H9 (cell line): ENCODE measurements at regions not wholly inside any gene's neighbourhood (a gene's known extent, or its start where the extent isn't known, plus 50 kb on each side); places are given as distances from the start of the nearest gene placed in this dataset.

Experiments used
- DNase-seq: peaks from one replicate; pipeline ENCODE4 v3.0.0-alpha.2; 2017
- H2AFZ ChIP-seq: one replicate; pipeline ENCODE4 v1.6.1; 2013; ENCODE audit warnings: mild to moderate bottlenecking, low read length, control low read depth, moderate library complexity
- H2AK5ac ChIP-seq: 2 replicates; pipeline ENCODE4 v1.6.1; 2013; ENCODE audit warnings: low read length, control low read depth, mixed read lengths; ENCODE audit not compliant: insufficient read length
- H2BK120ac ChIP-seq: one replicate; pipeline ENCODE4 v1.6.1; 2013; ENCODE audit warnings: low read depth, mild to moderate bottlenecking, low read length, control low read depth, inconsistent platforms; ENCODE audit not compliant: poor library complexity, severe bottlenecking
- H2BK12ac ChIP-seq: 2 replicates; pipeline ENCODE4 v1.6.1; 2013; ENCODE audit warnings: low read length, control low read depth, mixed read lengths, low read depth; ENCODE audit not compliant: insufficient read length
- H2BK15ac ChIP-seq: 2 replicates; pipeline ENCODE4 v1.6.1; 2013; ENCODE audit warnings: low read depth, low read length, control low read depth
- H2BK20ac ChIP-seq: one replicate; pipeline ENCODE4 v1.6.1; 2013; ENCODE audit warnings: low read depth, mild to moderate bottlenecking, low read length, control low read depth, inconsistent platforms; ENCODE audit not compliant: poor library complexity, severe bottlenecking
- H2BK5ac ChIP-seq: 2 replicates; pipeline ENCODE4 v1.6.1; 2013; ENCODE audit warnings: low read length, control low read depth, mixed read lengths; ENCODE audit not compliant: insufficient read length
- H3K14ac ChIP-seq: 2 replicates; pipeline ENCODE4 v1.6.1; 2013; ENCODE audit warnings: low read length, control low read depth; ENCODE audit not compliant: insufficient read depth
- H3K18ac ChIP-seq: 2 replicates; pipeline ENCODE4 v1.6.1; 2013; ENCODE audit warnings: low read depth, mild to moderate bottlenecking, mixed read lengths, low read length, control low read depth; ENCODE audit not compliant: insufficient read length
- H3K23ac ChIP-seq: 2 replicates; pipeline ENCODE4 v1.6.1; 2013; ENCODE audit warnings: low read length, control low read depth, mixed read lengths, low read depth; ENCODE audit not compliant: insufficient read length
- H3K23me2 ChIP-seq: 2 replicates; pipeline ENCODE4 v1.6.1; 2013; ENCODE audit warnings: low read depth, mild to moderate bottlenecking, mixed read lengths, low read length, control low read depth; ENCODE audit not compliant: insufficient read length, poor library complexity, severe bottlenecking
- H3K27ac ChIP-seq: 2 replicates; pipeline ENCODE4 v1.5.1; 2013; ENCODE audit warnings: low read length, control low read depth, mixed read lengths, low read depth; ENCODE audit not compliant: insufficient read length
- H3K27me3 ChIP-seq: 2 replicates; pipeline ENCODE4 v1.6.1; 2013; ENCODE audit warnings: low read length, control low read depth, inconsistent platforms; ENCODE audit not compliant: insufficient read depth
- H3K4ac ChIP-seq: 2 replicates; pipeline ENCODE4 v1.6.1; 2013; ENCODE audit warnings: low read depth, mild to moderate bottlenecking, control low read depth, inconsistent platforms, low read length, moderate library complexity
- H3K4me1 ChIP-seq: 2 replicates; pipeline ENCODE4 v1.6.1; 2013; ENCODE audit warnings: low read length, control low read depth, inconsistent platforms; ENCODE audit not compliant: insufficient read depth
- H3K4me2 ChIP-seq: 2 replicates; pipeline ENCODE4 v1.6.1; 2013; ENCODE audit warnings: low read length, control low read depth, mixed read lengths; ENCODE audit not compliant: insufficient read length, insufficient read depth
- H3K56ac ChIP-seq: 2 replicates; pipeline ENCODE4 v1.6.1; 2013; ENCODE audit warnings: low read depth, mild to moderate bottlenecking, mixed read lengths, low read length, control low read depth; ENCODE audit not compliant: insufficient read length
- H3K79me1 ChIP-seq: 2 replicates; pipeline ENCODE4 v1.6.1; 2013; ENCODE audit warnings: low read depth, mild to moderate bottlenecking, moderate library complexity, low read length, control low read depth, inconsistent platforms; ENCODE audit not compliant: insufficient read depth, poor library complexity, severe bottlenecking
- H3K79me2 ChIP-seq: 2 replicates; pipeline ENCODE4 v1.6.1; 2013; ENCODE audit warnings: low read length, control low read depth, inconsistent platforms; ENCODE audit not compliant: insufficient read depth
- H3K9ac ChIP-seq: 2 replicates; pipeline ENCODE4 v1.6.1; 2013; ENCODE audit warnings: low read length, control low read depth, mixed read lengths; ENCODE audit not compliant: insufficient read length; ENCODE audit errors: extremely low read depth
- H3K9me3 ChIP-seq: one replicate; pipeline ENCODE4 v1.6.1; 2013; ENCODE audit warnings: low read depth, low read length, inconsistent platforms; ENCODE audit not compliant: control insufficient read depth
- H3T11ph ChIP-seq: one replicate; pipeline ENCODE4 v1.6.1; 2013; ENCODE audit warnings: mild to moderate bottlenecking, low read length, control low read depth, inconsistent platforms
- H4K20me1 ChIP-seq: one replicate; pipeline ENCODE4 v1.6.1; 2013; ENCODE audit not compliant: control insufficient read depth, insufficient read length, insufficient read depth
- H4K5ac ChIP-seq: 2 replicates; pipeline ENCODE4 v1.6.1; 2013; ENCODE audit warnings: low read depth, mild to moderate bottlenecking, mixed read lengths, low read length, control low read depth; ENCODE audit not compliant: insufficient read length
- H4K8ac ChIP-seq: replicated peaks from 2 replicates; pipeline ENCODE4 v1.6.1; 2013; ENCODE audit warnings: low read length, control low read depth, mixed read lengths, low read depth; ENCODE audit not compliant: insufficient read length
- H4K91ac ChIP-seq: 2 replicates; pipeline ENCODE4 v1.6.1; 2013; ENCODE audit warnings: low read depth, mild to moderate bottlenecking, moderate library complexity, mixed read lengths, low read length, control low read depth; ENCODE audit not compliant: insufficient read length
- H3K27ac Mint-ChIP-seq, 3 experiments: 2 replicates in 2 of 3; 3 replicates in 1 of 3; pipeline ENCODE4 v1.8.0; 2020 to 2021; ENCODE audit warnings: mixed read lengths in 3 of 3, mild to moderate bottlenecking in 1 of 3, moderate library complexity in 1 of 3
- H3K27me3 Mint-ChIP-seq: 2 replicates; pipeline ENCODE4 v1.8.0; 2021; ENCODE audit warnings: low read depth, mild to moderate bottlenecking, moderate library complexity, mixed read lengths
- H3K36me3 Mint-ChIP-seq, 3 experiments: 2 replicates in 2 of 3; 3 replicates in 1 of 3; pipeline ENCODE4 v1.8.0; 2020 to 2021; ENCODE audit warnings: low read depth in 3 of 3, mixed read lengths in 3 of 3; ENCODE audit not compliant: insufficient read depth in 1 of 3
- H3K4me1 Mint-ChIP-seq, 2 experiments: 2 replicates each; pipeline ENCODE4 v1.8.0; 2020; ENCODE audit warnings: mixed read lengths in 2 of 2
- H3K4me3 Mint-ChIP-seq, 2 experiments: 2 replicates in 1 of 2; 3 replicates in 1 of 2; pipeline ENCODE4 v1.8.0; 2020 to 2021; ENCODE audit warnings: mild to moderate bottlenecking in 2 of 2, mixed read lengths in 2 of 2, moderate library complexity in 1 of 2
- H3K9me3 Mint-ChIP-seq, 2 experiments: 2 replicates in 1 of 2; 3 replicates in 1 of 2; pipeline ENCODE4 v1.8.0; 2020; ENCODE audit warnings: mild to moderate bottlenecking in 2 of 2, mixed read lengths in 2 of 2, moderate library complexity in 1 of 2
- WGBS: extraction: QIAGEN DNeasy Blood & Tissue Kit; methylation state at CpG from one replicate; pipeline ENCODE4 v1.1.7; 2013; ENCODE audit warnings: missing lambda C conversion rate, low lambda C conversion rate, mixed read lengths; ENCODE audit not compliant: insufficient read length; ENCODE audit errors: extremely low coverage; 5-methylcytosine and 5-hydroxymethylcytosine counted together
- TF ChIP-seq, protein P1 (sequence below): fragments of 200-600 bp; sonication (generic); conservative IDR thresholded peaks from 3 replicates; pipeline ENCODE4 v1.8.0; 2021; ENCODE audit warnings: antibody characterized with exemption, mild to moderate bottlenecking

GRCh38 chr2:129791712-129792111, 187.8 kb upstream of the RAB6C start:
- H3K4ac ChIP-seq: no peak overlapping the region
- no peak overlapping the region for H4K8ac ChIP-seq
- no peaks in the 10 kb centered on the region; a peak in 1 of 7 replicates for H3K36me3 Mint-ChIP-seq
- no peak overlapping the region for H2BK15ac ChIP-seq
- H2AK5ac ChIP-seq: no peak overlapping the region
- no CpG with 5 or more reads among the region's 12 CpGs for WGBS
- H2BK120ac ChIP-seq: no peak overlapping the region
- H3K27ac ChIP-seq: no peak overlapping the region
- no peaks in the 10 kb centered on the region for H3K9me3 ChIP-seq
- no peaks in the 10 kb centered on the region for H3K79me2 ChIP-seq
- H4K91ac ChIP-seq: no peak overlapping the region
- no peak overlapping the region for H3K23ac ChIP-seq
- no peaks in the 10 kb centered on the region for H3K23me2 ChIP-seq
- H4K20me1 ChIP-seq: no peaks in the 10 kb centered on the region
- H3K18ac ChIP-seq: no peak overlapping the region
- H3K14ac ChIP-seq: no peak overlapping the region
- peaks cover 7 to 11% of the 10 kb centered on the region in 2 experiments for H3K4me1 Mint-ChIP-seq
- no peak overlapping the region for H2BK12ac ChIP-seq
- H3K27ac Mint-ChIP-seq: no peak overlapping the region
- no peak for DNase-seq
- H3K27me3 ChIP-seq: no peaks in the 10 kb centered on the region
- no peaks in the 10 kb centered on the region; the same call in none of the 2 replicates for H3K27me3 Mint-ChIP-seq
- TF ChIP-seq, protein P1, sequence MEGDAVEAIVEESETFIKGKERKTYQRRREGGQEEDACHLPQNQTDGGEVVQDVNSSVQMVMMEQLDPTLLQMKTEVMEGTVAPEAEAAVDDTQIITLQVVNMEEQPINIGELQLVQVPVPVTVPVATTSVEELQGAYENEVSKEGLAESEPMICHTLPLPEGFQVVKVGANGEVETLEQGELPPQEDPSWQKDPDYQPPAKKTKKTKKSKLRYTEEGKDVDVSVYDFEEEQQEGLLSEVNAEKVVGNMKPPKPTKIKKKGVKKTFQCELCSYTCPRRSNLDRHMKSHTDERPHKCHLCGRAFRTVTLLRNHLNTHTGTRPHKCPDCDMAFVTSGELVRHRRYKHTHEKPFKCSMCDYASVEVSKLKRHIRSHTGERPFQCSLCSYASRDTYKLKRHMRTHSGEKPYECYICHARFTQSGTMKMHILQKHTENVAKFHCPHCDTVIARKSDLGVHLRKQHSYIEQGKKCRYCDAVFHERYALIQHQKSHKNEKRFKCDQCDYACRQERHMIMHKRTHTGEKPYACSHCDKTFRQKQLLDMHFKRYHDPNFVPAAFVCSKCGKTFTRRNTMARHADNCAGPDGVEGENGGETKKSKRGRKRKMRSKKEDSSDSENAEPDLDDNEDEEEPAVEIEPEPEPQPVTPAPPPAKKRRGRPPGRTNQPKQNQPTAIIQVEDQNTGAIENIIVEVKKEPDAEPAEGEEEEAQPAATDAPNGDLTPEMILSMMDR: no peak
- no peak overlapping the region for H3K9ac ChIP-seq
- no peak overlapping the region for H4K5ac ChIP-seq
- no peaks in the 10 kb centered on the region for H3K79me1 ChIP-seq
- H3K4me2 ChIP-seq: no peak overlapping the region
- no peak overlapping the region for H2BK5ac ChIP-seq
- no peak overlapping the region for H2AFZ ChIP-seq
- no peaks in the 10 kb centered on the region for H3K4me1 ChIP-seq
- no peak overlapping the region for H2BK20ac ChIP-seq
- H3K4me3 Mint-ChIP-seq: no peak overlapping the region
- H3T11ph ChIP-seq: no peak overlapping the region
- no peak overlapping the region for H3K56ac ChIP-seq
- no peaks in the 10 kb centered on the region for H3K9me3 Mint-ChIP-seq
